CD4-positive, alpha-beta T cell treated with Interleukin-6 for 4 hours (primary cell): ENCODE measurements at regions not wholly inside any gene's neighbourhood (a gene's known extent, or its start where the extent isn't known, plus 50 kb on each side); places are given as distances from the start of the nearest gene placed in this dataset.
"Not testable (repeated sequence)": the region's sequence is repeated elsewhere in the genome, so short reads cannot be mapped to it uniquely, and the experiment has no call there.

Experiments
- DNase-seq: peaks from one replicate; pipeline ENCODE4 v3.0.0-alpha.2; 2020; ENCODE audit warnings: mixed read lengths

DNA sequence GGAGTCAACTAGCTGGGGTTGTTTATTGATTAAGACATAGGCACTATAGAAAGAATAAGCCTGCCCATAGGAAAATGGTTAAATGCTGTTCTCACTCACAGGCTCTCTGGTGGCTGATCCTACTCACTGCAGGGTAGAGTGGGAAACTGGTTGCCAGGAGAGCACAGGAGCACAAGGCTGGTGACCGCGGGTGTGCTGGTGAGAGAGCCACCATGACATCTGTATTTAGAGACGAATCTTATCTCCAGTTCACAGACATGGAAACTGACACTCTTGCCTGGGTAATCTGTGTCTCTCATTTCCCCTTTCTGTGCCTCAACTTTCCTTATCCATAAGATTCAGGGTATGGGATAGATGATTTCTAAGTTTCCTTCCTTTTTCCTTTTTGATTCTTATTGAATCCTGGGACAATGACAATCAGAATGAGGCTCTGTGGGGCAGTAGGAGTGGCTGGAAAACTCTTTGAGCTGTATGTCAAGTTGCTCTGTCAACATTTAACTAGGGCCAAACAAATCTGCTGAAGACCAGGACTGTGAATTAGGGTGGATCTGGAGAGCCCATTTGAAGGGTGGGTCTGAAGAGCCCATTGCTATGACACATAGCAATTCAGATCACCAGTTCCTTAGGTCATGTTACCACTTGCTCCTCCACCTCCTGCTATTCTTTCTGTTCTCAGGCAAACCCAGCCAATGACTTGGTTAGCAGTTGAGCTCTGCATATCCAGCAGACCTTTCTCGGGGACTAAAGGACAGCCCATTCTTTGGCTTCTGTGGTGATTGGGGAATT lies 286.1 kb upstream of the TBL1XR1 start:
- DNase-seq, result peak; percentile 9

DNA sequence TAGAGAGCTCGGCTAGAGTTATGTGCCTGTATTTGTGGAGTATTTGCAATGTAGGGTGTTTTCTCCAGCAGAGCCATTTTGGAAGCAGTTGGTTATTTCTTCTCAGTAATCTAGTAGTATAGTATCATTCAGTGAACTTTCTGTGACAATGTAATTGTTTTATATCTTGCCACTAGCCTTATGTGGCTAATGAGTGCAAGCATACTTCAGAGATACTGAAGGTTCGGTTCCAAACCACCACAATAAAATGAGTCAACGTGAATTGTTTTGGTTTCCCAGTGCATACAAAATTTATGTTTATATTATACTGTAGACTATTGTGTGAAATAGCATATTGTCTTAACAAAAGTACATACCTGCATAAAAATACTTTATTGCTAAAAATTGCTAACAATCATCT lies 286.9 kb upstream of the TBL1XR1 start:
- no peak for DNase-seq

DNA sequence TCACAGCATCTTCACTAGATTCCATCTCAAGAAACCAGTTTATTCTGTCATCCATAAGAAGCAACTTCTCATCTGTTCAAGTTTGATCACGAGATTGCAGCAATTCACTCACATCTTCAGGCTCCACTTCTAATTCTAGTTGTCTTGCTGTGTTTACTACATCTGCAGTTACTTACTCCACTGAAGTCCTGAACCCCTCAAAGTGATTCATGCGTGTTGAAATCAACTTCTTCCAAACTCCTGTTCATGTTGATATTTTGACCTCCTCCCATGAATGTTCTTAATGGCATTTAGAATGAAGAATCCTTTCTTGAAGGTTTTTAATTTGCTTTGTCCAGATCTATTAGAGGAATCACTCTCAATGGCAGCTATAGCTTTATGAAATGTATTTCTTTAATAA lies 287.6 kb upstream of the TBL1XR1 start:
- DNase-seq, result no peak

DNA sequence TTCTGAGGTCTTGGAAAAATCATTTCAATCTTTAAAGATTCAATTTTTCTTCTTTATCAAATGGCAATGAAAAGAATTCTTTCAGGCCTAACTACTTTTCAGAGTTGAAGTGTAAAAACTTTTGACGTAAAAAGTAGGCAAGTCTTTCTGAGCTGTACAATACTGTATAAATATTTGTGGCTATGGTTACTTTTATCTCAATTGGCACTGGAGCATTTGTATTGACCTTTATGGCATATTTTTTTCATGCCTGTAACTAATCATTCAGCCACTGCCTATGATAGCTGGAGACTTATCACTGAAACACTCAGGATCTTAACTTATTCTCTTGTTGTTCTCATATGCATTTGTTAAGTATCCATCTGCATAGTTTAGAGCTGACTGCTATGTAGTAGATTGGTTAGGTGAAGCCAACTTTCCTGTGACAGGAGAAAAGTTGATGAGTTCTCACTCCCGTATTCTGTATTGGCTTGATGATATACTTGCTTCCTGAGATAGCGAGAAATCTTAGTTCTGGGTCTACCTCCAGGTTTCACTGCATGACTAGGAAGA lies 290.4 kb upstream of the TBL1XR1 start:
- DNase-seq, result no peak

DNA sequence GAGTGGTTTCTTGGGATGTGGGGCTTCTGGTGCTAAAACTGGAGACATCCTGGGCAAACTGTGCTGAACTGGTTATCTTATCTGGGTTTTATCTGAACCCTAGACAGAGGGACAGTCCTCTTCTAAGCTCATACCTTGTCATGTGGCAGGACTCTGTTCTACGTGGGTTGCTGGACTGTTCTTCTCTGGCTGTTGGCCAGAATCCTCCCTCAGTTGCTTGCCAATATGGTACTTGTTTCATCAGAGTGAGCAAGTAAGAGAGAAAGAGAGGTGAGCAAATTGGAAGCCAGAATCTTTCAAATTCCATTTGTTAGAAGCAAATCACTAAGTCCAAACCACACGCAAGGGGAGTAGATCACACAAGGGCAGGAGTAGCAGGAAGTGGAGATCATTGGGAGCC lies 291.5 kb upstream of the TBL1XR1 start:
- no peak for DNase-seq

DNA sequence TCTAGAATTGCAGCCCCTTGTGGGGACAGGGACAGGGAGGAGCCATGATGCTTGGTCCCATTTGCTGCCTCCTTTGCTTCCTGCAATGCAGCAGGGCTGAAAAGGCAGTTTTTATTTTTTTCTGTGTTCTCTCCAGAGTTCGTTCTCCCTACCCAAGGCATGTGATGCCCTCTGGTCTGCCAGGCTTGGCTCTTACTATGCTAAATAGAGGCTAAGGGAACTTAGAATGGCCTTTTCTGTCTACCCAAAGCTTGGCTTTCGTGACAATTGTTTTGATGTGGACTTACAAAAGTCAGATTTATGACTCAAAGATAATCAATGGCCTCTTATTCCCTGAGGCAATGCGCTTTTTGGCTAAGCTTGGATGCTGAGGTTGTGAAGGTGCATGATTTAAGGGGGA lies 293.3 kb upstream of the TBL1XR1 start:
- no peak for DNase-seq

DNA sequence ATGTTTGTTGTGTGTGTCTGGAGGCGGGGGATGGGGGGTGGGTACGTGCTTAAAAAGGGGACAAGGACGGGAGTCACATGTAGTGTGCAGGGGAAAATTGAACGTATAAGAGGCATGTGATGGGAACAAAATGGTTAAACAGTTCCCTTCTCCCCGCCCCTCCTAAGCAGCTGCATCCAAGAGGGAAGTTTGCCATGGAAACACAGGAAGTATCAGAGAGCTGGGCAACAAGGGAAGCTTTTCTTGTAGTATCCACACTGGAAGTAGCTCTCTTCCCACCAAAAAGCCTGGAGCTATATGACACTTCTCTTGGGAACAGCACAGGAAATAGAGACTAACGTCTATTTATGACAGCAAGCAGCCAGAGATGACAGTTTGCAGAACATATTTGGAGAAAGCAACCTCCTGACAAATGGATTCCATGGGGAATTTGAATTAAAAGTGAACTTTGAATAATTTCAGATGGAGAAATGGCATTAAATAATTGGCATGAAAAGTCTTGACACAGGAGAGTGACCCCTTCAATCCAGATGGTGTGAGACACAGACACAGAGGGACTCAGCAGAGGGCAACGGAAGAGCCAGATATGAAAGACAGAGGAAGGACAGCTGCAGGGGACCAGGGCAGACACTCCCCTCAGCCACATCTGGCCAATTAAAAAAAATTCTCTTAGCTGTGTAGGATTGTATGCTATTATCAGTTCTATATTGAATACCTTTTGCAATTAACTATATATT lies 294.2 kb upstream of the TBL1XR1 start:
- no peak for DNase-seq

DNA sequence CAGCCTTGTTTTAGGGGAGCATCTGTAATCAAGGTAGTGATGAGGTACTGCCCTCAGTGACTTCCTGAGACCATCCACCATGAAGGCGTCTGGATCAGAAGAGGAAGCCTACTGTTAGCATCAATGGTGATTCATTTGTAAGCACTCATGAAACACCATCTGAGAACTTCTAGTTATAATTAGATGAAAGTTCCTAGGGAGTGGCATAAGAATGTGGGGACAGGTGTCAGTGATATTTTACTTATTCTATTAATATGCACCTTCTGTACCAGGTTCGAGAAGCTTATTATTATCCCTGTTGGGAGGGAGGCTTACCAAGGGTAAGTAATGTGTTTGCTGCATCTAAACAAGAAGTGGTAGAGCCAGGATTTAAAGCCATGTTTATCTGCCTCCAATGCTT lies 295.8 kb upstream of the TBL1XR1 start:
- no peak for DNase-seq

DNA sequence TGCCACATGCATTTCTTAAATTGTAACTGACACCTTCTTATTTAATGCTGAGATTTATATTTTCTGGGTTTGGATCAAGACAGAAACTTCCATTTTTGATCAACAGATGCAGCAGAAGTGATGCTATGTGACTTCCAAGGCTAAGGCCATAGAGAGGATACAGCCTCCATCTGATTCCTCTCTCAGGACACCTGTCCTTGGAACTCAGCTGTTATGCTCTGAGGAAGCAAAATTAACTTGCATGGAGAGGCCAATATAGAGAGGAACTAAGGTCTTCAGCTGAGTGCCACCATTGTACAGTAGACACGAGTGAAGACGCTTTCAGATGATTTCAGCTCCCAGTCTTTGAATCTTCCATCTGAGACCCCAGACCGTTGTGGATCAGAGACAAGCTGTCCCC lies 296.9 kb upstream of the TBL1XR1 start:
- no peak for DNase-seq

DNA sequence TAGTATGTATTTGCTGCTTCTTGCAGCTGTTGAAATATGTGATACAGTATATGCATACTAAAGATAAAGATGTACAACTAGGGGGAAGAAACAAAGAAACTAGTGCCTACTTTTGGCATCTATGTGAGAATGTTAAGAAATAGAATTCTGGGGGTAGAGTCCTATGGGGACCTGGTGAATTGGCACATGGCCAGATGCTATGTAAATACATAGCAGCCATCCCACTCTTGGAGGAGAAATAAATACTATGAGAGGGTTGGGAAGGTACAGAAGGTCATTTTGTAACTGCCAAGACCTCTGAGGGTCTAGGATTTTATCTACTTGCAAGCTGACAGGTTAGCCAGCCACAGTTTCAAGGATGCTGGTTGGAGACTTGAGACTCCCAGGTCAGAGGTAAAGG lies 298.3 kb upstream of the TBL1XR1 start:
- DNase-seq, result no peak

DNA sequence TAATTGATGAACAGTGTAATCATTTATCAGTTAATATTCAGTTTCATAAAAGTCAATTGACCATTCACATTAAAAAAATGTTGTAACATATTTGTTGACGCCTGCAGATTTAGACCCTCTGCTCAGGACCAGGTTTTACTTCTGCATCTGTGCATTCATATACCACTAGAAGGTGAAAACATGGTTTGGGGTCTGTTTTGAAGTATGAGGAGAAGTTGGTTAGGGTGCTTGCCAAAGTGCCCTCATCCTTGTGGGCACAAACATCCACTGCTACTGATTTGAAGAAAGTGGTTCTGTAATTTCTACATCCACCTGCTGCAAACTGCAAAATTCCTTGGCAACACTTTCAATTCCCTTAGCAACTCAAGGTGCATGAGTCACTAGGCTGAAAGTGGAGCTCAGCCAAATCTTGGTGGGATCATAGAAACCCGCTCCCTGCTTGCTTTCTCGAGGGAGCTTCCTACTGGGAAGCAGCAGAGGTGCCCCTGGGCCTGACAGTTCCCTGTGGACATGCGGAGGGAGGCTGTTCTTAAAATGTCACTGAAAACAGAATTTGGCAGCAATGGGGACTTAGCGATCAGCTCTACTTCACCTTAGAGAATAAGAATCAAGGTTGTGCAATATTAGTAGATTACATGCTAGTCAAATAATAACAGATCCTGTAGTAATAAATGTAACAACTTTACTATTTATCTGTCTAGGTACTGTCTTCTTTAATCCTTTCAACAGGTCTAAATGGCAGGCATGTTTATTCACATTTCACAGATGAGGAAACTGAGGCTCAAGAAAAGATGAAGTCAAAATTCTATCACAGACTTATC lies 301.0 kb upstream of the TBL1XR1 start:
- no peak for DNase-seq

DNA sequence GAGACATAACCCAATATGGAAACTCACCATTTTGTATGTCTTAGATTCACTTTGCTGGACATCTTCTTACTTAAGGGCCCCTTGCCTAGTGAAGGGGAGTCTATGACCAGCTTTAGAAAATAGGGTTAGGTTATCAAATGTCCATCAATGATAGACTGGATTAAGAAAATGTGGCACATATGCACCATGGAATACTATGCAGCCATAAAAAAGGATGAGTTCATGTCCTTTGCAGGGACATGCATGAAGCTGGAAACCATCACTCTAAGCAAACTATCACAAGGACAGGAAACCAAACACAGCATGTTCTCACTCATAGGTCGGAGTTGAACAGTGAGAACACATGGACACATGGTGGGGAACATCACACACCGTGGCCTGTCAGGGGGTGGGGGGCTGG lies 301.8 kb upstream of the TBL1XR1 start:
- not testable (repeated sequence) for DNase-seq

DNA sequence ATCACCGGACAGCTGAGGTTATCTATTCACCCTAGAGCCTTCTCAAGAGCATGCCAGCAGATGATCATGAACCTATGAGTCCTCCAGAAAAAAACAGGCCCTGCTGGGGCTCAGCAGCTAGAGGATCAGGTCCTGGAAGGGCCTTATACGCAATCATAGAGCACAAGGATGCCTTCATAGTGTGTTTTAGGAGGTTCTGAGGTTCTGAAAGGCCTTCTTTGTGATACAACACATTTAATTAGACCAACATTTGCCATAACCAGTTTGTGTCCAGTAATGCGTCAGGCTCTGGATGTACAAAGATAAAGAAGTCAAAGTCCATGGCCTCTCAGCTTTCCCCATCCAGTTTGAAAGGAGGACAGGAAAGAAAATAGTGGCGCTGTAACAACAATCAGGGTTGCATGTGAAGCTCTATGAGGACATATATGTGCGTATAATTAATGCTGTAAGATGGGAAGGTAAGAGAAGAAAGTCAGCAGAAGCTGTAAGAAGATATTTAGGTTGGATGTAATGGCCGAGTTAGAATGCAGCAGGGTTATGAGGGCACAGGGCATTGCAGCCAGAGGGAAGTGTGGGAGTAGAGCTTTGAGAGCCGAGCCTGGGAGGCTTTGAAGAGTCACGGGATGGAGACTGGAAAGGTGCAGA lies 302.6 kb upstream of the TBL1XR1 start:
- no peak for DNase-seq

DNA sequence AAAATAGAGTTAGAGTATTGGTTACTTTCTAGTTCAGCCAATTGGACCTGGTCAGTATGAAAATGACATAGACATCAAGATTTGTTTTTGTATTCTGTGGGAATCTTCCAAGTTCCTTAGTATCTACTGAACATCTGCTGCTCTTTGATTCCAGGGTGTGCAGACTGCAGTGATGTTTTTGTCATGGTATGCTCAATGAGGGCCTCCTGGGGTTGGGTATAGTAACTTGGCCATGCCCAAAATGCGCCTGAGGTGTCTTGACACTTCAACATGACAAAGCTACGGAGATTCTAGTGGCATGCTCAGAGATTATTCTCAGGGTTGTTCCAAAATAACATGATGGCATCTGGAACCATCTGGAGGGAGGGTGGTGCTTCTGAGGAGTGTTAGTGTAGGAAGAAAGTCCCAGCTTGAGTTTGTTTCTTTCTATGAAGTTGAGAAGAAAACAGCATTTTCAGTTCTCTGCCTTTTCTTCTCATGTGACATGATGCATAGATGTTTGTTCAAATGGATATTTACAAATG lies 313.5 kb upstream of the TBL1XR1 start:
- DNase-seq, result no peak

DNA sequence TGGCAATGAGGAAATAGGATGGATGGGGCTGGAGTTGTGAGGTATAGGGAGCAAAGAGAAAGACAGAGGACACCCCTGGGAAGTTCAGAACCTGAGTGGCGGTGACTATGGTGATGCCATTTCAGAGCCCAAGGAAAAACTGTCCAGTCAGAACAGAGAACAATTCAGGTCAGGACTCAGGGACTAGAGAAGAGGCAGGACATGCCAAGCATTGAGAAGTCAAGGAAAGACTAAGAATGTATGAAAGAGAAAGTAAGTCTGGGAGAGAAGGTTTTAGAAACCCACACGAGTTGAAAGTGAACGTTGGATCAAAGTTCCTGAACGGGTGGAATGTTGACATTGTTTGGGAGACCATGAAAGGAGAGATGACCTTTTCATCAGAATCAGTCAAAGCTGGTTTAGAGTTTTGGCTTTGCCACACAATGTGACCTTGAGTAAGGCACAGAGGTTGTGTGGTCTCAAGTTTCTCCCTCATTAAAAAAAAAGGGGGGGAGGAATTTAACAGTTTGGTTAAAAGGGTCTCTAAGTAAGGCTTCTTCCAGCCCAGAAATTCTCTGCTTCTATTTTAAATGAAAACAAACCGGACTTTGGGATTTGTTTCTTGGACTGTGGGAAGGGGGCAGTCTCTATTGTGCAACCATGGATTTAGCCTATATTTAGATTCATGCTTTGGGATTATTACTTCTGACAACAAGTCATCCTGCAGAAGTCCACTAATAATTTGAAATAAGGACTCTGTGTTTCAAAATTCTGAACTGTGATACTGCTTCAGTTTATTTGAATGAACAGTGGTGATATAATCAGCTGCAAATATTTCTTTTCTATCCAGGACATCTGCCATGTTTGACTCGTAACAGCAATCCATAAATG lies 315.9 kb upstream of the TBL1XR1 start:
- DNase-seq, result no peak

DNA sequence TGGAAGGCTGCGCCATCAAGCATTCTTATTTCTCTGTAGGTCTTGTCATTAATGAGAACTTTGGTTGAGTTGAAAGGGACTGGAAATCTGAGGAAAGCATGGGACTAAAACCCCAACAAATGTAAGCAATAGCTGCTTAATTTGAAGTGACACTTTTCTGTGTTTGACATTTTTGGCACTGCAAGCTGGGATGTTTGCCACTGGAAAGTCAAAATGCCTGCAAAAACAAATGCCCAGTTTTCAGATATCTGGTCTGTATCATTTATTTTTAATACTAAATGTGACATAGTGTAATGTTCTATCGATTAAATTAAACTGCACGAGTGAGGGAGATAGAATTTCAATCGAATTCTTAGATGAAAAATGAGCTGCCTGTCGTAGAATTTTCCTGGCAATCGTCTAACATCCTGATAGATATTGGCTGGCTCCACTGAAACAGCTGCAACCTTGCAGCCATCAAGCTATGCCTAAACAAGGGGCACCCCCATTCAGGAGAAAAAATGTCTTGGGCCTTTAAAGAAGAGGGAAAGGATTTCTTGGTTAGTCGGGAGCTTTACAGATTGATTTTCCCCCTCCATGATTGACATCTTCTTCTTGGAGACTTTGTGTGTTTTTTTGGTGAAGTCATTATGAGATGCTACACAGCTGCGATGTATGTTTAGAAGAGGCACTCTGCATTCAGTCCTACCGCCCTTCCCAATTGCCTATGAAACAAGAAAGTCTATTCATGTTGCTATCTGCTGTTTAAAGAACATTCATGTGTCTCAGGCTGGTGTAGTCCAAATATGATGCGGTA lies 316.7 kb upstream of the TBL1XR1 start:
- DNase-seq, result no peak

DNA sequence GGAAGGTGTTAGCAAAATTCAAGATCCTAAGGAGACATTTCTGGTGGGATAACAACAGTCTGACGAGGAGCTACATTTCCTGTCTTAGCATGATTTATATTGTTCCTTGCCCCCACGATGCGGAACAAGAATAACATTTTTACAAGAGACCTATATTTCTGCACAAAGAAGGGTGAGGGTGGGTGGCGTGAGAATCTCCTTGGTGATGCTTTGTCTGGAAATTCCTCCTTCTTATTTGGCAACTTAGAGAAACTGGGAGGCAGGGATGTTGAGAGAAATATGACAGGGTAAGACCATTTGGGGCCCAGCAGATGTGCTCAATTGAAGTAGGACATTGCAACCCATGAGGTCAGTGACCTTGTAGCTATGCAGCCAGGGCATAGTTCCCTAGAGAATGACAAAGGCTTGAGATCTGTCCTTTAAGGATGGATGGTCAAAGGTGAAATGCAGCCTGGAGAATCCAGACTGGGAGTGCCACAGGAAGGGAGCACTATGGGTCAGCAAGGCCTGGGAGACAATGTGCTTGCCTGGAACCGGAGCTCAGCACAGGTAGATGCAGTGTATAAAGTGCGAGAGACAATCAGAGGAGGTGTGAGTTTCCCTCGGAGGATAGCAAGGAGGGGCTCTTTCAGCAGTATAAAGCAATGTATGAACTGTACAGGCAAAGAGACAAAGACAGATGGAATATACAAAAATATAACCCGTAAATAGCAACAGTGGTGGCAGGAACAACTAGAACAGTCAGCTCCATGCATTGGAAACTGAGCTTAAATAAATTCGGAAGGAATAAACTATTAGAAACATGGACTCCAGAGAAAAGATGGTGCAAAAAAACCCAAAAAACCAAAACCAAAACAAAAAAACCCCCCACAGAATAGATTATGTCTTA lies 317.6 kb upstream of the TBL1XR1 start:
- DNase-seq, result no peak

DNA sequence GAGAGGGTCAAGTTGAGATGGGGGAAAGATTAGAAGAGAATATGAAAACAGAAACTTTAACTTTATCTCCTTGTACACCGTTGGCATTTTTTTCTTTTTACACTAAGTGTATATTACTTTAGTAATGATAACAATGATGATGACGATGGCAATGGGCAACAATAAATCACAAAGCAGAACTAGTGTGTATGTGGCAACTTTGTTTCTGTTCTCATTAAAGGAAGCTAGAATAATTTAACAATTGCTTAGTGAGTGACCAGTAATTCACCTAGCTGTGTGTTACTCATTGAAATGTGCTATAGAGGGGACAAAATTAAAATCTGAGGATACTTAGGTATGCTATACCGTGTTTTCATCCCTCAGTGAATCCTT lies 318.5 kb upstream of the TBL1XR1 start:
- DNase-seq, result no peak

DNA sequence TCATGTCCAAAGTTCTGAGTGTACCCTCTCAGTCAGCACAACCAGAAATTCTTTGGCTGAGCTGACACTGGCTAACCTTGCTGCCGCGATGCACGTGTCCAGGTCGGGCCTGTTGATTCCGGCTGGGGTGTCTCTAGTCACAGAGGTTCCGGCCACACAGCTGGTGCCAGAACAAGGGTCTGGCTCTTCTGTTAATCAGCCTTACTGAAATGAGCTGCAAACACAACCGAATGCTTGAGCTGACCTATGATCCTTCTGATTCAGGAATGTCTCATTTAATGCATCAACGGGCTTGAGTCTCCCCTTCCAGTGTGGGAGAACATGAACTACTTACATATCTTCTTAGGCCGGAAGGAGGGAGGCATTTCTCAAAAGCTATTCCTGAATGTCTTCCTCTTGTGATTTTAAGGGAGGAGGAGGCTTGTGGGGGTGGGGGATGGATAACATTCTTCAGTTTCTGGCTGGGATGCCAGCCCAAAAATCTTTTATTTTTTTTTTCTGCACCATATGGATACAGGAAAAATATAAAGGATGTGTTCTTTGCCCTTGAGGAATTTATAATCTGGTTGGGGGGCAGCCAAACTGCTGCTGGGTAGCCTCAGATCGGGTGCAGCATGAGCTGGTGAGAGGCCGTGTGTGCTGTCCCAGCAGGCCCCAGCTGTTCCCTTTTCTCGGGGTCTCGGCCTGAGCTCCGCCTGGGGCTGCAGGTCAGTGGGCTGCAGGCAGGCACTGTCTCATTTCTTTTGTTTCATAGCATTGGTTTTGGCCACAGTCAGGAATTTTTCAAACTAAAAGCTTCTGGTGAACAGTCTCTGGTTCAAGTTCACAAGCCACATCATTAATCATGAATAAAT lies 319.1 kb upstream of the TBL1XR1 start:
- no peak for DNase-seq
